Fibroblast of lung (primary cell): ENCODE measurements at regions not wholly inside any gene's neighbourhood (a gene's known extent, or its start where the extent isn't known, plus 50 kb on each side); places are given as distances from the start of the nearest gene placed in this dataset.

Experiments
- DNase-seq, 2 donors: peaks; one replicate each; pipeline versions ENCODE4 v3.0.0 to v3.0.0-alpha.2; 2010; ENCODE audit warnings: low read depth in 2 of 2
- H2AFZ ChIP-seq: 2 replicates; pipeline ENCODE4 v1.5.1; 2012; ENCODE audit warnings: low read length, control low read depth, inconsistent platforms
- H3K27ac ChIP-seq: 2 replicates; pipeline ENCODE4 v1.5.1; 2011; ENCODE audit warnings: low read length, control low read depth; ENCODE audit not compliant: insufficient read depth
- H3K27me3 ChIP-seq: 2 replicates; pipeline ENCODE4 v1.5.1; 2011; ENCODE audit warnings: mild to moderate bottlenecking, low read length; ENCODE audit not compliant: control insufficient read depth, insufficient read depth
- H3K36me3 ChIP-seq: 2 replicates; pipeline ENCODE4 v1.5.1; 2011; ENCODE audit warnings: low read length; ENCODE audit not compliant: control insufficient read depth, insufficient read depth
- H3K4me1 ChIP-seq: 2 replicates; pipeline ENCODE4 v1.5.1; 2011; ENCODE audit warnings: low read length; ENCODE audit not compliant: control insufficient read depth, insufficient read depth; ENCODE audit errors: extremely low read depth
- H3K4me2 ChIP-seq: 2 replicates; pipeline ENCODE4 v1.5.1; 2011; ENCODE audit warnings: low read length, control low read depth; ENCODE audit not compliant: insufficient read depth; ENCODE audit errors: extremely low read depth
- H3K4me3 ChIP-seq, 4 experiments: fragments of 200-600 bp in 1 of 4; sonication (generic) in 1 of 4; replicated peaks in 1 of 4; 2 replicates each; pipeline ENCODE4 v1.5.1; 2011 to 2016; ENCODE audit warnings: low read length in 4 of 4, low read depth in 3 of 4, mild to moderate bottlenecking in 3 of 4, control low read depth in 2 of 4, inconsistent platforms in 1 of 4, mixed read lengths in 1 of 4; ENCODE audit not compliant: insufficient read depth in 1 of 4; ENCODE audit errors: control extremely low read depth in 1 of 4
- H3K79me2 ChIP-seq: 2 replicates; pipeline ENCODE4 v1.5.1; 2012; ENCODE audit warnings: mild to moderate bottlenecking, low read length, inconsistent platforms; ENCODE audit not compliant: control insufficient read depth, insufficient read depth
- H3K9ac ChIP-seq: 2 replicates; pipeline ENCODE4 v1.5.1; 2011; ENCODE audit warnings: mild to moderate bottlenecking, low read length, control low read depth; ENCODE audit not compliant: insufficient read depth
- H3K9me3 ChIP-seq: 2 replicates; pipeline ENCODE4 v1.5.1; 2012; ENCODE audit warnings: low read depth, low read length; ENCODE audit not compliant: control insufficient read depth, insufficient read depth
- H4K20me1 ChIP-seq: 2 replicates; pipeline ENCODE4 v1.5.1; 2011; ENCODE audit warnings: low read length; ENCODE audit not compliant: control insufficient read depth, insufficient read depth; ENCODE audit errors: extremely low read depth
- CTCF ChIP-seq, 2 donors: IDR thresholded peaks in 1 of 2; conservative IDR thresholded peaks in 1 of 2; 1 replicate in 1 of 2; 2 replicates in 1 of 2; pipeline ENCODE4 v1.5.1; 2011 to 2012; ENCODE audit warnings: low read length in 2 of 2, control low read depth in 1 of 2, inconsistent platforms in 1 of 2, low read depth in 1 of 2, mild to moderate bottlenecking in 1 of 2
- EZH2 ChIP-seq: IDR thresholded peaks from 2 replicates; pipeline ENCODE4 v1.5.1; 2012; ENCODE audit warnings: low read length, control low read depth, mild to moderate bottlenecking; ENCODE audit errors: missing control alignments

- no peaks in the 10 kb centered on the region for H3K36me3 ChIP-seq
- no peak overlapping the region for H3K9ac ChIP-seq
- TF ChIP-seq CTCF (conservative IDR thresholded peaks at IDR 0.05 in 1 of 2, IDR thresholded peaks at IDR 0.05 in 1 of 2; ENCODE audit: low read depth in 1 of 2, low read length in 2 of 2) (peak; percentile 15 to 53), EZH2 (no peak)
Measured at GRCh38 chr11:112453601-112454577, 193.2 kb upstream of the PLET1 start.

GRCh38 chr11:112454841-112455240, 194.2 kb upstream of the PLET1 start:
- H3K9me3 ChIP-seq: no peaks in the 10 kb centered on the region
- no peaks in the 10 kb centered on the region for H4K20me1 ChIP-seq
- no peaks in the 10 kb centered on the region for H3K36me3 ChIP-seq
- no peak overlapping the region for H3K4me3 ChIP-seq
- no peak overlapping the region for H3K4me2 ChIP-seq
- no peak overlapping the region for H3K9ac ChIP-seq
- H2AFZ ChIP-seq: no peak overlapping the region
- no peaks in the 10 kb centered on the region for H3K27me3 ChIP-seq
- H3K4me1 ChIP-seq: no peaks in the 10 kb centered on the region
- DNase-seq: no peak
- no peak for TF ChIP-seq CTCF (conservative IDR thresholded peaks at IDR 0.05 in 1 of 2, IDR thresholded peaks at IDR 0.05 in 1 of 2; ENCODE audit: low read depth in 1 of 2, low read length in 2 of 2)
- no peak for TF ChIP-seq EZH2
- no peaks in the 10 kb centered on the region for H3K79me2 ChIP-seq
- no peak overlapping the region for H3K27ac ChIP-seq

More at GRCh38 chr11:112453601-112454577, 193.2 kb upstream of the PLET1 start:
- Histone ChIP-seq H3K27ac (no peak overlapping the region), H4K20me1 (no peaks in the 10 kb centered on the region), H3K79me2 (no peaks in the 10 kb centered on the region), H3K27me3 (no peaks in the 10 kb centered on the region), H3K4me3 (no peak overlapping the region), H3K9me3 (no peaks in the 10 kb centered on the region), H3K4me1 (no peaks in the 10 kb centered on the region), H3K4me2 (no peak overlapping the region), H2AFZ (no peak overlapping the region)
- DNase-seq: peak; percentile 9 to 40

- Histone ChIP-seq H3K79me2 (no peaks in the 10 kb centered on the region), H3K36me3 (no peaks in the 10 kb centered on the region), H3K9ac (no peak overlapping the region), H3K4me2 (no peak overlapping the region), H3K27ac (no peak overlapping the region), H3K9me3 (no peaks in the 10 kb centered on the region), H2AFZ (no peak overlapping the region), H3K27me3 (no peaks in the 10 kb centered on the region), H4K20me1 (no peaks in the 10 kb centered on the region), H3K4me1 (no peaks in the 10 kb centered on the region), H3K4me3 (no peak overlapping the region)
- peak; percentile 1 to 14 for DNase-seq
- TF ChIP-seq EZH2: no peak
- TF ChIP-seq CTCF (conservative IDR thresholded peaks at IDR 0.05 in 1 of 2, IDR thresholded peaks at IDR 0.05 in 1 of 2; ENCODE audit: low read depth in 1 of 2, low read length in 2 of 2): no peak
Measured at GRCh38 chr11:112455791-112456190, 195.1 kb upstream of the PLET1 start.
